GM18517 (cell line): ENCODE measurements at regions not wholly inside any gene's neighbourhood (a gene's known extent, or its start where the extent isn't known, plus 50 kb on each side); places are given as distances from the start of the nearest gene placed in this dataset.
"Not testable (repeated sequence)": the region's sequence is repeated elsewhere in the genome, so short reads cannot be mapped to it uniquely, and the experiment has no call there.

Source experiments
- ATAC-seq: cut with Tn5 transposase; IDR thresholded peaks from one replicate; pipeline ENCODE4 v1.9.1; 2021; ENCODE audit warnings: mild to moderate bottlenecking, moderate library complexity; ENCODE audit not compliant: unreplicated experiment

GRCh38 chr18:104264-104663 is 54.1 kb upstream of the USP14 start:
- ATAC-seq, result not testable (repeated sequence)

GRCh38 chr18:105161-106053 is 53.0 kb upstream of the USP14 start:
- ATAC-seq, result not testable (repeated sequence)

- not testable (repeated sequence) for ATAC-seq
These were observed 52.1 kb upstream of the USP14 start for GRCh38 chr18:106054-106851.

GRCh38 chr18:106868-107384 is 51.4 kb upstream of the USP14 start:
- ATAC-seq, result not testable (repeated sequence)

GRCh38 chr18:107464-107863 is 50.9 kb upstream of the USP14 start:
- ATAC-seq, result not testable (repeated sequence)

- ATAC-seq, result peak; percentile 56
These were observed 50.3 kb upstream of the USP14 start for GRCh38 chr18:107947-108664.
